NCI-H187 treated with DMSO at 0.1 percent for 48 hours (cell line): ENCODE measurements at regions not wholly inside any gene's neighbourhood (a gene's known extent, or its start where the extent isn't known, plus 50 kb on each side); places are given as distances from the start of the nearest gene placed in this dataset.
A peak's percentile ranks its signal among the peaks of the same experiment; 100 is the strongest.
"Not testable (repeated sequence)": the region's sequence is repeated elsewhere in the genome, so short reads cannot be mapped to it uniquely, and the experiment has no call there.

Experiments used
- DNase-seq: peaks from one replicate; lab custom pipeline; 2025; lab: John Stamatoyannopoulos, UW

DNA sequence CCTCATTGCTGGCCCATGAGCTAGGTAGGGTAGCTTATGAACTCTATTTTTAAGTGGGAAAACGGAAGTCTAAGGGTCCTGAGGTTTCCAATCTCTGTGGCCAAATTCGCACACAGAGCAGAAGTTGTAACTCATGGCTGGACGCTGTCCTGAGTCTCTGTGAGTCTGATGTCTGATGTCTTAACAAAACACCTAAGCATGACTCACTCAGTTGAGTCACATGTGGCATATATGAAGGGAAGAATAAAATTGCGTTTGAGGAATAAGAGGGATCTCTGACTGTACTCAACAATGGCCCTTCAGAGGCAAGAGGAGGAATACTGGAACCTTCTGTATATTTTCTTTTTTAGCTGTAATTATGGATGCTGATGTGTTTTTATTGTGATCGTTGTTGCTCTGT, 569.7 kb downstream of the RIT2 start:
- DNase-seq, result no peak

- DNase-seq, result no peak
Measured at GRCh38 chr18:42548493-42548892, 567.0 kb downstream of the RIT2 start.

DNA sequence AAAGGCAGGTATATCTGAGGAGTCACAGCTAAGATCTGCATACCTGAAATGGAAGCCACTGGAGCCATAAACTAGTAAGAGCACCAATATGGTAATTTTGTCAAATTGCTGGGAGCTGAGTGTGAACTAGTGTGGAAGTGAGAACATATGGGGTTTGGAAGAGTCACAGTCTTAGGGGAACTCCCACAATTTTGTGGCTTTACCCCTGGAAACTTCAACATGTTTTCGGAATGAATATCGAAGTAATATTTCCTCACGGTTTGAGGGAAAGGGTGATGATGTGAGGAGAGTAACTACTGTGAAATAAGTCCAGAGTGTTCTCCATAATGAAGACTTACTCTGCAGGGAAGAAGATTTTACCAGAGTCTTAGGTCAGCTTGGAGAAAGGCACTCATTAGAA, 565.9 kb downstream of the RIT2 start:
- no peak for DNase-seq

GRCh38 chr18:42552559-42552958, 562.9 kb downstream of the RIT2 start:
- DNase-seq, result not testable (repeated sequence)

DNA sequence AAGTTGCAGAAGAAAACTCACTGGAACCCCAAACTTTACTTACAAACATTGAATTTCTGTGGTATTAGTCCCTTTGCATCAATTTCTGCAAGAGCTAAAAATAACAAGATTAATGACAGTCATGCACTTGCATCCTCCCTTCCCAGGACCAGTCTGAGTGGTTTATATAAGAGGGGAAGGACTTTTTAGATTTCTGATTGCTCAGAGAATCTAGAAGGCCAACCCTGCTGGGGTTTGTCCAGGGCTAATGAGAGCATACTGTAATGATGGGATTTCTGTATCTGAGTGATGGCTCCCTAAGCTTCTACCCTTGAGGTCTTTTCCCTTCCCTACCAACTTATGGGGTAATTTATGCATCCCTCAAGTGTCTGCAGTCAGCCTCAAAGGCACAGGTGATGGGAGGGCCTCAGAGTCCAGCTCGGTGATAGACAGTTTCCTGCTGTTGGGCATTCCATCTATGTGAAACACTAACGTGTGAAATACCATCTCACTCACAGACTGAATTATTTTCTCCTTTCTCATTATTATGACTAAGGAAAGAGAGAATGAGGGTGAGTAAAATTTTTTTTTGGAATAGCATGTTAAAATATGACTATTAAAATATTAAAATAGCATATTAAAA, 556.3 kb downstream of the RIT2 start:
- no peak for DNase-seq

DNA sequence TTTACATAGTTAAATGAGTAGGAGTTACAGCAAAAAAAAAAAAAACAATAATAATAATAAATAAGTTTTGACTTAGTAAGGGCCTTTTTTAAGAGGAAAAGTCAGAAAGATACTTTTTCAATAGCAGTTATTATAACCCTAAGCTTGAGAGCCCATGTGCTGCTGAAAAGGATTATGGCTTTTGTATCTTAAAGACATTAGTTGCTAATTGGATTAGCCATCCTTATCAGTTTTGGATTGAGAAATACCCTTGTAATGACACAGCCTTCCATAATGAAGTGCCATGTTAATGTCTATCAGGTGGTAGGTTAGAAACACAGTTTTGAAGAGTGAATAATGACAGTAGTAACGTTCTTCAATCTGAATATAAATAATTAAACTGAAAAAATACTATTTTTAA, 554.0 kb downstream of the RIT2 start:
- DNase-seq, result no peak

DNA sequence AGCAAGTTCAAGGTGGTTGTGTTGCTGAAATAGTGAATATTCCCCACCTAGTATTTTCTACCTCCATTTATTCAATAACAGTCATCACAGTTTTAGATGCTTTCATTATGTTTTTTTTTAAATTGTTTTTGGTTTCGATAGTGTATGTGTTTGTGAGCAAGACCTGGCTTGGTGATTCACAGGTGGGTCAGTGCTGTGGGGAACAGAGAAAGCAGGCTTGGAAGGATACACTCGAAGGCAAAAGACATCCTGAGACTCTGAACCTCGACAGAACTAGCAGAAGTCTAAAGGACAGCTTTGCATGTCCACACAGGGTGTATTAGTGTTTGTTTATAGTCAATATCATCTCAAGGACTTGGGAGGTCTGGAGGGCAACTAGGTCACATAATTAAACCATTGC, 551.5 kb downstream of the RIT2 start:
- no peak for DNase-seq

GRCh38 chr18:42564761-42565160, 550.7 kb downstream of the RIT2 start:
- DNase-seq, result no peak

DNA sequence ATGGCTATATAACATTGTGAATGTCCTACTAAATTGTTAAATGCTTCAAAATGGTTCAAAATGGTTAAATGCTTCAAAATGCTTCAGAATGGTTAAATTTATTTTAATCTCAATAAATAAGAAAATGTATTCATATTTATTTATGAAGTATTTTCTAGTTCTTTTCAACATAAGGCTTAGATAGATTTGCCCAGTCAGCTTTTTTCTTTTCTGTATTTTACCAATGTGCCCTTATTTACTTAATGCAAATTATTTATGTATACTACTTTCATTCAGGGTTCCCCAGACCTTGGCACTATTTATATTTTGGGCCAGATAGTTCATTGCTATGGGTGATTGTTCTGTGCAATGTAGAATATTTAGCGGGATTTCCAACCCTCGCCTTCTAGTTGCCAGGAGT, 546.7 kb downstream of the RIT2 start:
- DNase-seq, result no peak

DNA sequence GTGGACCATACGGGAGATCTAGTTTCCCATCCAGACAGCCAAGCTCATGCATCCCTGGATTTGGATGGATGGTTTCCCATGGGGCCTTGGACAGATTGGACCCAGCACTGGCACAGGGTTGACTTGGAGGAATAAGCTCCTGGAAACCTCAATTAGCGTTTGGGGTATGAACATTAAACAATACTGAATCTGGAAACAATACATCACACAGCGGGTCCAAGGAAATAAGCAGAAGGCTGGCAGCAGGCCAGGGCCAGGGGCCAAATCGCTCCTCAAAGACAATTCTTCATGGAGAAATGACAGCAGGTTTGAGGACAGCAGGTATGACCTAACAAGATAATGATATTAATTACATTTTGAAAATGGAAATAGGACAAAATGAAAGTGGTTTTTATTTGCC, 540.6 kb downstream of the RIT2 start:
- DNase-seq, result no peak

GRCh38 chr18:42576124-42576523, 539.4 kb downstream of the RIT2 start:
- no peak for DNase-seq

- no peak for DNase-seq
Measured at GRCh38 chr18:42578792-42579191, 536.7 kb downstream of the RIT2 start.

- DNase-seq, result no peak
Measured at GRCh38 chr18:42582266-42582665, 533.2 kb downstream of the RIT2 start.

DNA sequence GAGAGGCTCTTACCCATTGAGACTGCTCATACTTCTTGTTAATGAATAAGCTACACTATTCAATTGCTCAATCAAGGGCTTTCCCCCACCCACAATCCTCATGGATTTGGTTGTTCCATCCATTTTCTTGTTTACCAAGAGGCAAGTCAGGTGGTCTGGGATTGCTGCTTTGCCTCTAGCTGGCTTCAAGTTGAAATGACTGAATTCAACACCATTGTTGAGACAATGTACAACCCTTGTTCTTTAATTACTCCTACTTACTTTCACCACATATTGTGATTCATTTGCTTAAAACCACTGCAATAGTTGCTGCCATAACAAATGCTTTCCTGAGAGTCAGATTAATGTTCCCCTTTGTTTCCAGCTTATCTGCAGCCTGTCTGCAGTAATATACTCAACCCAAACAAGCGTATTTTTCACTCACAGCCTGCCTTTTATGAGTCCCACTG, 532.2 kb downstream of the RIT2 start:
- DNase-seq, result no peak

DNA sequence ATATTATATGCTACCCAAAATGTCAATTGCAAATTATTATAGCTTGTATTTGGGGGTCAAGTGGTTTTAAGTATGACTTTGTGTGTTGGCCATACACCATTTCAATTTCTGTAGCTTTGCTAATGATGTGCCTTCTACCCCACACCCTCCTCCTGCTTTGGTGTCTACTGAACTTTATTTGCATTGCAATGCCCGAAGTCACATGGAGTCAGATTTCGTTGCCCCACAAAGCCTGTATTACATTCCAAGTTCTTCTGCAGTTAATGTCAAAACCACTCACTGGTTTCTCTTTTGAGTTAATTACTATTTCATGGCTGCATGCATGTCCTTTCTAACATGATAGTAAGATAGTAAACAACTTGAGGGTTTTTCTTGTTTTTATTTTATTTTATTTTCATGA, 528.9 kb downstream of the RIT2 start:
- DNase-seq, result no peak

DNA sequence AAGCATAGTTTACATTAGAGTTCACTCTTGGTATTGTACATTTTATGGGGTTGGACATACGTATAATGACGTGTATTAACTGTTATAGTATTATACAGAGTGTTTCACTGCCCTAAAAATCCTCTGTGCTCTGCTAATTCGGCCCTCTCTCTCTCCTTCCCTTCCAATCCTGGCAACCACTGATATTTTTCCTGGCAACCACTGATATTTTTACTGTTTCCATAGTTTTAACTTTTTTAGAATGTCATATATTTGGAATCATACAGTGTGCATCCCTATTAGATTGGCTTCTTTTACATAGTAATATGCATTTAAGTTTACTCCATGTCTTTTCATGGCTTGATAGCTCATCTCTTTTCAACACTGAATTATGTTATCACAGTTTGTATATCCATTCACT, 526.7 kb downstream of the RIT2 start:
- DNase-seq, result no peak

DNA sequence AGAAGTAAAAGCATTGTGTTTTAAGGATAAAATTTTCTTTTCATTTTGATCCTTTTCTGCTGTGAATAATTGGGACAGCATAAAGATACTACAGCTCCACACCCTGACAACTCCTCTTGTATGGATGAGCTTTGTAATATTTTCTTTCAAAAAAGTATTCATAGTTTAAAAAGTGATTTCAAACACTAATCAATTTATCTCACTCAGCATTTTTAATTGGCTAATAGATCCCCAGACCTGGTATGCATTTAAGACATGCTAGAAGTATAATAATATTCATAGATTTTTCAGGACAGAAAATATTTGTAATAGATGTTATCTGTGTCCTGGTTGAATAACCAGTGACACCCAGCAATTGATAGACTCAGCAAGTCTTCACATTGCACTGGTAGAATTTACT, 510.7 kb downstream of the RIT2 start:
- DNase-seq, result no peak

- DNase-seq, result no peak
Measured at GRCh38 chr18:42606886-42607495, 508.5 kb downstream of the RIT2 start.

DNA sequence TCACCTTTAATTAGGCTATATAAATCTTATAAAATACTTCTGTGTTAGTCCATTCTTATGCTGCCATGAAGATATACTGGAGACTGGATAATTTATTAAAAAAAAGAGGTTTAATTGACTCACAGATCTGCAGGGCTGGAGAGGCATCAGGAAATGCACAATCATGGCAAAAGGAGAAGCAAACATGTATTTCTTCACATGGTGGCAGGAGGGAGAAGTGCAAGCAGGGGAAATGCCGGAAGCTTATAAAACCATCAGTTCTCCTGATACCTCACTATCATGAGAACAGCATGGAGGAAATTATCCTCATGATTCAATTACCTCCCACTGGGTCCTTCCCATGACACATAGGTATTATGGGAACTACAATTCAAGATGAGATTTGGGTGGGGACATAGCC, 504.4 kb downstream of the RIT2 start:
- DNase-seq, result no peak

DNA sequence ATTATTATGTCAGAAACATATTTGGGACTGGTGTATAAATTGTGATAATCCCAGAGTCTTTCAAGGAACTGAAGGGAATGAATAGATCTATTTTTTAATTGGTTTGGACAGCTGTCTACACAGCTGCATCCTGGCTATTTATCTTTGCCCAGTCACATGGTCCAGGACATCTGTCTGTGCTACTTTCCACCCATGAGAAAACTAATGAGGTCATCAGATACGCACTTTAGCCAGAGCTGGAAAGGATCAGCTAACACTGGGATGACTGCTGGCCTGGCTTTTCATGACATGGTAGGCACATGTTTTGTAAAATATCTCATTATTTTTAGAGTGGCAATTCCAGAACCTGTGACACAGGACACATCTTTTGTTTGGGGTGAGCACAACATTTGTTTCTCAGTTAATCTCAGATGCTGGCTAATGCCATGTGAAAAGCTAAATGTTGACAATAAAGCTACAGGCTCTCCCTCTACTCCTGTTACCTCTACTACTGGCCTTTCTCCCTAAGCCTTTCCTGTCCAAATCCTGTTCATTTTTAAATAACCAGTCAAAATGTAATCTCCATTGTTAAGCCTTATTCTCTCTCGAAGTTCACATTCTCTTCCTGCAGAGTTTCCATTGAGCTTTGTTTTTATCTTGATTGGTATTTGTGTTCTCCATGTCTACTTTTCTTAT, 500.7 kb downstream of the RIT2 start:
- DNase-seq, result peak; percentile 12

DNA sequence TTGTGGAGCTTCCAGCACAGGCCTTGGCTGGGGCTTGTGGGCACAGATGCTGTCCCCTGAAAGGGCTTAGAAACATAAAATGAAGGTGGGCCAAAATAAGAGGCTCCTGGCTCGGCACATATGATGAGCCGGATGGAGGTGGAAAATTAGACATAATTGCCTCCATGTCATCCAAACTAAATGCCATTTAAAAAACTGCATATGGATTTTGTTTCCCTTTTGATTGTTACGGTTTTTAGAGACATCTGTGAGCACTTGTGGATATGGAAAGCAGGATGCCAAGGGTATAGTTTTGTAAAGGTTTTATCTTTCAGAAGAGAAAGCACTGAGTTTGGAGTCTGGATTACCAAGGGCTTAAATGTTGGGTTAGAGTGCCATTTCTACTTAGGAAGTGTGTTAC, 498.3 kb downstream of the RIT2 start:
- DNase-seq, result no peak

DNA sequence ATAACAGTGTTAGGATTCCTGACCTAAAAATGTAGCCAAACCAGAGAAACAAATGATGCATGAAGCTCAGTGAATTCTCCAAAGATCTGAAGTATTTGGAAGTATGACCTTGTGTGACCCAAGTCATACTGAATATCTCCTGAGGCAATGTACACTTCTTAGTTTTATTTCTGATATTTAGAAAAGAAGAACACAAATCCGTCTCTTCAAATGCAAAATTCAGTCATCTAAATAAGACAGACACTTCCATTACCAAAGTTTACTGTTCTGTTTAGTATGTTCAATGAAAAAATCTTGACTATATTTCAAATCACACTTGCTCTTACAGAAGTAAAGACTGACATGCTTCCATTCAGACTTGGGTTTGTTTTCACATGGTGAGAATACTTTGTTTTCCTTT, 495.7 kb downstream of the RIT2 start:
- DNase-seq, result no peak

- DNase-seq, result no peak
Measured at GRCh38 chr18:42620657-42621056, 494.8 kb downstream of the RIT2 start.

DNA sequence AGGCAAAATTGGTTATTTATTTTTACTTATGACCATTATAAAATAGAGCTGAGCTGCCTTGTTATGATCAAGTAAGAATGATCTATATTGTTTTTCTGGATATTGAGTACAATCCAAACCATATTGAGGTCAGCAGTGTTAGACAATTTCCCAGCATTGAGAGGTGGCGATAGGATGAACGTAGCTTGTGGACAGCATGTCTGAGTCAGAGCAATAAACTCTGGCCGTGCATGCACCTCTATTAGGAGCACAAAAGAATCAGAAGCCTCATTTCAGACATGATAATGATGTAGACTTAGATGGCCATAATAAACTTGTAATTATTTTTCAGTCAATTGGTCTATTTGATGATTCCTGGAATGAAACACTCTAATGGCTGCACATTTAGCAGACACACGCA, 491.6 kb downstream of the RIT2 start:
- no peak for DNase-seq
